ENCODE measurements at regions not wholly inside any gene's neighbourhood (a gene's known extent, or its start where the extent isn't known, plus 50 kb on each side); places are given as distances from the start of the nearest gene placed in this dataset.

DNA sequence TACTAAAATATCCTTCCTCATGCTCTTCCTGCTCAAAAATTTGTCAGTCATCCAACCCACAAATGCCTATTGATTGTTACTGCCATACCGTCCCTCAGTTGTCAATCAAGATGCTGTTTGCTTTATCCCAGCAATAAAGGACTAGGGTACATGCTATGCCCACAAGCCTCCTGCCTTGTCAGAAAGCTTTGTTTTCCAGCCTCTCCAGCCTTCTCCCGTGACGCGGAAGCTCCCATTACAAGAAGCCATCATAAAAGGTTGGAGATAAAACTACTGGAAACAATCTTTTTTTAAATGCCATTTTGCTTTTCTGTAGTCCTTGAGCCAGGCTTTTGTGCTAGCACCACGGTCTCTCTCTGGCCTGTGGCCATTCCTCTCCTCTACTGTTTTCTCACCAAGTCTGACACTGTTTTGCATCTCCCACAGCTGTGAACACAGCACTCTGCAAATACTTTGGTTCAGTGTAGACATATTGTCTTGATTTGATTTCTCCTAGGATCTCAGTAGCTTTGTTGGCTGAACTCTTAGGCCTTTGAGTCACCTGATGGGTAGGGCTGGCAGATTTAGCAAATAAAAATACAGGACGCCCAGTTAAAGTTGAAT, 495.7 kb upstream of the JARID2 start:
- TF ChIP-seq POLR2A (IDR thresholded peaks at IDR 0.05) = no peak
- TF ChIP-seq, protein P1, sequence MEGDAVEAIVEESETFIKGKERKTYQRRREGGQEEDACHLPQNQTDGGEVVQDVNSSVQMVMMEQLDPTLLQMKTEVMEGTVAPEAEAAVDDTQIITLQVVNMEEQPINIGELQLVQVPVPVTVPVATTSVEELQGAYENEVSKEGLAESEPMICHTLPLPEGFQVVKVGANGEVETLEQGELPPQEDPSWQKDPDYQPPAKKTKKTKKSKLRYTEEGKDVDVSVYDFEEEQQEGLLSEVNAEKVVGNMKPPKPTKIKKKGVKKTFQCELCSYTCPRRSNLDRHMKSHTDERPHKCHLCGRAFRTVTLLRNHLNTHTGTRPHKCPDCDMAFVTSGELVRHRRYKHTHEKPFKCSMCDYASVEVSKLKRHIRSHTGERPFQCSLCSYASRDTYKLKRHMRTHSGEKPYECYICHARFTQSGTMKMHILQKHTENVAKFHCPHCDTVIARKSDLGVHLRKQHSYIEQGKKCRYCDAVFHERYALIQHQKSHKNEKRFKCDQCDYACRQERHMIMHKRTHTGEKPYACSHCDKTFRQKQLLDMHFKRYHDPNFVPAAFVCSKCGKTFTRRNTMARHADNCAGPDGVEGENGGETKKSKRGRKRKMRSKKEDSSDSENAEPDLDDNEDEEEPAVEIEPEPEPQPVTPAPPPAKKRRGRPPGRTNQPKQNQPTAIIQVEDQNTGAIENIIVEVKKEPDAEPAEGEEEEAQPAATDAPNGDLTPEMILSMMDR (IDR thresholded peaks at IDR 0.05) = no peak

All from body of pancreas (tissue), 4 donors.